HG02943 (cell line): ENCODE measurements at regions not wholly inside any gene's neighbourhood (a gene's known extent, or its start where the extent isn't known, plus 50 kb on each side); places are given as distances from the start of the nearest gene placed in this dataset.
"Not testable (repeated sequence)": the region's sequence is repeated elsewhere in the genome, so short reads cannot be mapped to it uniquely, and the experiment has no call there.

ENCODE experiments used
- ATAC-seq: cut with Tn5 transposase; IDR thresholded peaks from one replicate; pipeline ENCODE4 v1.9.1; 2021; ENCODE audit warnings: mild to moderate bottlenecking, low read depth, moderate library complexity; ENCODE audit not compliant: unreplicated experiment

DNA sequence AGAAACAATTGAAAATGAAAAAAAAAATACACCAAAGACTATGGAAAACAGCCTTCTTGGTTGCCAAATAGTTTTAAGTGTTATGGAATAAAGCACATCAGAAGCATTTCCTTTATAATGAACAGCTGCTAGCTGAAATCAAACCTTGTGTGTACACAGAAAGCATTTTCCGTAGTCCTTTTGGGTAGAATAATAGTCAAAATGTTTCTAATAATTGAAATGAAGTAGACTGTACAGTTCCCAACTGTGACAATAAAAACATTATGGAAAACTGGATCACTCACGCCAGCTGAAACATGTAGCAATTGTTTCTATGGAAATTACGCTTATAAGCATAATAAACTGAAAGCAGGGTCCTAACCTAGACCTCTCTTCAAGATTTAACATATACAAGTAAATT lies 856.3 kb upstream of the B3GALT2 start:
- ATAC-seq: no peak

DNA sequence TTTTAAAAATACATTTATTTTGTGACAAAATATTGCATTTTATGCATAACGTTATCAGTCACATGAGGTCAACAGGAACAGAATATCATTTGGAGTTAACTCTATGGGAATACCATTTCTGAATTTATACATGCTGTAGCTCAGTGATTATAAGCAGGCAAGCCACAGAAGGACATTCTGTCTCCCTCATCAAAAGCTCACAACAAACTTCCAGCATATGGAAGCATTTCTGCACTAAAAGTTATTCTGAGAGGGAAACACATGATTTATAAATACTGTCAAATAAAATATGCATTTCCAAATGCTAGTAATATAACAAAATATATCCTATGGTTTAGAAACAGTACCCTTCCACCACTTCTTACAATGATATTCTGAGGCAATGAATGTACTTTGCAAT lies 854.1 kb upstream of the B3GALT2 start:
- no peak for ATAC-seq

DNA sequence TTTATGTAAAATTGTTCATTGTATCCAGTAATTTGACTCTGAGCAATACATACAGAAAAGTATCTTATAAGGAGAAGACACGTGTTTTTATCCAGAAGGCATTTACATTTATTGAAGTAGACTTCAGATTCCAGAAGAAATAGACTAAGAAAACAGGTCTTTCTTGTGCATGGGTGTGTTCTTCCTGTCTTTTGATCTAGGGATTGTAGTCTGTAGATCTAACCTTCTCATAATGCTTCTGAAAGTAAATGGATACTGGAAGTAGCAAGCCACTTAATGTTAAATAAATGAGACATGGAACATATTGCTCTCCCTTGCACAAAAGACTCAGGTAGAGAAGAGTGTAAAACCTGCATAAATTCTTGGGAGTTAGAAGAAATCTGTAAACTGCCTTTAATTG lies 853.2 kb upstream of the B3GALT2 start:
- ATAC-seq: no peak

DNA sequence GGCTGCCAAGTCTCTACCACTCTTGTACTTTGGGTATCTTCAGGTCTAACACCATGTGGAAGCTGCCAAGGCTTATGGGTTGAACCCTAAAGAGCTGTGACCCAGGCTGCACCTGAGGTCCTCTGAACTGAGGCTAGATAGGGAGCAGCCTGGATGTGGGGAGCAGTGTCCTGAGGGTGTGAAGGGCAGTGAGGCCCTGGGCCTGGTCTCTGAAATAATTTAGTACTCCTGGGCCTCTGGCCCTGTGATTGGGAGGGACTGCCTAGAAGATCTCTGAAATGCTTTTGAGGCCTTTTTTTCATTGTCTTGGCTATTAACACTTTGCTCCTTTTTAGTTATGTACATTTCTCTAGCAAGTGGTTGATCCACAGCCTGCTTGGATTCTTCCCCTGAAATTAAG lies 847.2 kb upstream of the B3GALT2 start:
- no peak for ATAC-seq

DNA sequence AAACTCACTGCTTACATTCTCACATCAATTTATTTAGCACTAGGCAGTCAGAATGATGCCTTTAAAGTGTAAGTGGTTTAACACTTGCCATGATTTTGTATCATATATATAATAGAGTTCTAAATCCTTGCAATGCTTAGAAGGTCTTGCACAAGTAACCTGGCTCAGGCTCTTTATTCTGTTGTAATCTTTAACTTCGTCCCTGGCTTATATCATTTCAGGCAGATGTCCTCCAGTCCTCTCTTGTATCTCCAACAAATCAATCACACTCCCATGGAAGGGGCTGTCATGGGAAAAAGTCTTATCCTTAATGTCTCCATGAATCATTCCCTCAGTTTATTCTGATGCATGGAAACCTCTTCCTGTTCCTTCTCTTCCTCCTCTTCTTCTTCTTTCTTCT lies 841.6 kb upstream of the B3GALT2 start:
- no peak for ATAC-seq

DNA sequence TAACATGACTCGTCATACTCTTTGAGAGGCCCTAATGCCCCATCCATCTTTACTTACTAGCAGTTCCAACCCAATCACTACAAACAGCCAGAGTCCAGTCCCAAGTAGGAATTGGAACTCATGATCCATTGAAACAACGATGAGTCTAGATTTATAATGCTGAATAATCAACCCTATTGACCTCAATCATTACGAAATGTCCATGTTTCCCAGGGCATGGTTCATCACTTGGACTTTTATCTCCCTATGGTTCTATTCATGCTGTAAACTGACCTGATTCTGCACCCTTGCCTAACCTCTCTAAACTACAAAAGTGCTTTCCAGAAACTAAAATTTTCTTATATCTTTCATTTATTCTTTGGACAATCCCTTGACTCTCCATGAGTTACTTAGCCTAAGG lies 840.0 kb upstream of the B3GALT2 start:
- ATAC-seq: no peak

DNA sequence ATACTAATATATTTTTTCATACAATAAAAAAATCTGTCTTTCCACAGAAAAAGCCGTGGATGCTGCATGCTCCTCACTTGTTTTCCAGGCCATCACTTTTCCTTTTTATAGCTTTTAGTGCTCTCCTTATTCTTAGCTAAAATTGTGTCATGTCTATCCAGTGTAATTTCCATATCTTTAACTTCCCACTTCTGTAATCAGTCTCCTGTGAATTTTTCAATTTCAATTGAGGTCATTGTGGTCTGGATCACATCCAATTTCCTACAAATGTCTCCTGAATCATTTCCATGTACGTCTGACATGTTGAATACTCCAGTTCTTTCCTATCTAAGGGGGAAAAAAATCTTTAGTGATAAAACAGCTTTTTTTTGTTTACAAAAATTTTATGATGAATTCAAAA lies 838.2 kb upstream of the B3GALT2 start:
- no peak for ATAC-seq

DNA sequence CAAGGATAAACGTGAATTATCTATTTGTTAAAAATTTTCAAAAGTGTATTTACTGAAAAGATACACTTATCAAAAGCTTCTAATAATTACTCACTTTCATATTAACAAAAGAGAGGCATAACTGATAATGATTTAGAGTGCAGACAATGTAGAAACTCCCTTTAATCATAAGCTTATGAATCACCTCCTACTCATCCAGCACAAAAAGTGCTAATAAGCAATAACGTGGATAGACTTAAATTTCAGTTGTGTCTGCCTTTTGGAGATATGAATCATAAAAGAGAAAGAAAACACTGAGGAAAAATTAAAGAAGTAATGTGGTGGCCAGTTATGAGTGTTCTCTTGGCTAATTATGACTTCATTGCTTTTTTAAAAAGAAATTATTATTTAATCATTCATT lies 827.6 kb upstream of the B3GALT2 start:
- ATAC-seq: no peak

DNA sequence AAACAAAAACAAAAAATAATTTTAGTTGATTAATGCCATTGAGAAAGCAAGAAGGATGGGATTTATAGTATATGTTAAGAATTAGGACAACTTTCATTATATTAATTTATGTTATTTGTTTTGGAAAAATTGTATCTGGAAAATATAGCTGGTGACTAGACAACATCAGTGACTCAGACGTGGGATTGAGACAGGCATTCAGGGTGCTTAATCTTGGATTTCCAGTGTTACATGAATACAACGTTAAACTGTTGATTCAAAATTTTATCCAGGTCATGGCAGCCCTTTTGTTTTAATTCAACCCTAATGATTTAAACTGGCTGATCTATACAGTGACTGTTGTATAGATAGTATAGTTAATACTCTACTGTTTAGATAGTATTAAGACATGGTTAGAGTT lies 827.1 kb upstream of the B3GALT2 start:
- no peak for ATAC-seq

DNA sequence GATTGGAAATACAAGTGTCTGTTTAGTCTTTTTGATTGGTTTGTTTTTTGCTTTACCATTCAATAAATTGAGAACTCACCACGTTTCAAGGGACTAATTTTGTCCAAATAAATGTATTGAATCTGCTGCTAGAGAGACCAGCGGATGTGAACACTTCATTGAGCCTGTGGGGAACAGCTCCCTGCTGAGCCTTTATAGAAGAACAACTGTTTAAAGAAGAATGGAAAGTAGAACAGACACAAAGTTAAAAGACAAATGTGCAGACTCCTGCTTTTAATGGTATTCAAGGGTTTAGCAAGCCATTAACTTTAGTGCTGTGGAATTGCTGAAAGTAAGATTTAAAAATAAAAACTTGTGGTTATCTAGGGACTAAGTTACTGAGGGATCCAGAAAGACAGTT lies 817.7 kb upstream of the B3GALT2 start:
- no peak for ATAC-seq

DNA sequence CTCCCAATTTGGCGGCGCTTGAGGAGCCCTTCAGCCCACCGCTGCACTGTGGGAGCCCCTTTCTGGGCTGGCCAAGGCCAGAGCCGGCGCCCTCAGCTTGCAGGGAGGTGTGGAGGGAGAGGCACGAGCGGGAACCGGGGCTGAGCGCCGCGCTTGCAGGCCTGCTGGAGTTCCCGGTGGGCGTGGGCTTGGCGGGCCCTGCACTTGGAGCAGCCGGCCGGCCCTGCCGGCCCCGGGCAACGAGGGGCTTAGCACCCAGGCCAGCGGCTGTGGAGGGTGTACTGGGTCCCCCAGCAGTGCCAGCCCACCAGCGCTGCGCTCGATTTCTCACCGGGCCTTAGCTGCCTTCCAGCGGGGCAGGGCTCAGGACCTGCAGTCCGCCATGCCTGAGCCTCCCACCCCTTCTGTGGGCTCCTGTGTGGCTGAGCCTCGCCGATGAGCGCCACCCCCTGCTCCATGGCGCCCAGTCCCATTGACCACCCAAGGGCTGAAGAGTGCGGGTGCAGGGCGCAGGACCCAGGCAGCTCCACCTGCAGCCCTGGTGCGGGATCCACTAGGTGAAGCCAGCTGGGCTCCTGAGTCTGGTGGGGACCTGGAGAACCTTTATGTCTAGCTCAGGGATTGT lies 815.4 kb upstream of the B3GALT2 start:
- ATAC-seq: not testable (repeated sequence)

DNA sequence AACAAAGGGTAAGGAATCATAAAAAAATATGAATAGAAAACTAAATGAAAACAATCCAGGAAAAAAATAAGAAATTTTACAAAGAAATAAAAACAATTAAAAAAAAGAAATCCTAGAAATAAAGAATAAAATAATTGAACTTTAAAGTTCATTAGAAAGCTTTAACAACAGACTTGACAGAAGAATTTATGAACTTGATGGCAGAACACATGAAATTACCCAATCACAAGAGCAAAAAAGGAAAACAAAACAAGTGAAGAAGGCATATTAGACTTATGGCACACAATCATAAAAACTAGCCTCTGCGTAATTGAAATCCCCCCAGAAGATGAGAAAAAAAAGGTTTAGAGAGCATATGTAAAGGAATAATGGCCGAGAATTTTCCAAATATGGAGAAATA lies 802.5 kb upstream of the B3GALT2 start:
- ATAC-seq: no peak

DNA sequence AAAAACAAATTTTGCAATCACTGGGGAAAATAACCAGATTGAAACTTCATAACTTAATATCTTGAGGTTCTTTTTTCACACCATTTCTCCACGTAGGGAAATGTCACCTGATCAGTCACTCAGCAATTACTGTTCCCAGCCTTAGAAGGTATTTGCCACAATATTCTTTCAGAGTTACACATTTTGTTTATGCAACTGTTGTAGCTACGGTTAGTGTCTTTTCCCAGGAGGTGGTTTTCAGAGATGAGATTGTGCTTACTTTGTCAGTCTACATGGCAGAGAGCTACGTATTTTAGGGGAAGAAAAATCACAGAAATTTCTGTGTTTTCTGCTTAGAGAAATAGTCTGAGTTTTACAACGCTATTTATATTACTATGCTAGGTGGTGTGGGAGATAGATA lies 792.8 kb upstream of the B3GALT2 start:
- no peak for ATAC-seq

DNA sequence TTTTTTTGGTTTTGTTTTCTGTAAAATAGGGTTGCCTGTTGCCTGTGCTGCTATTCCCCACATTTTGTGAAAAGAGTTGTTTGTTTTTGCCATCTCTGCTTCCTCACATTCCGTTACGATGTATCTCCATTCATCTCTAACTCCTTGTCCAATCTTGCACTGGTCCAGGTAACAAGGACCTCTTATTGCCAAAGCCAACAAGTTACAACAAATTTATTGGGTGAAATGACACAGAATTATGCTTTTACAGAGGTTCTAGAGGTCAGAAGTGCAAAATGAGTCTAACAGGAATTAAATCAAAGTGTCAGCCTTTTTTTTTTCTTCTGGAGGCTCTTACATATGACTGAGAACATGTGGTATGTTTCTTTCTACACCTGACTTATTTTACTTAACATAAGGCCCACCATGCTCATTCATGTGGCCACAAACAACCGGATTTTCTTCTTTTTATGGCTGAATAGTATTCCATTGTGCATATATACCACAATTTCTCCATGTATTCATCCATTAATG lies 787.9 kb upstream of the B3GALT2 start:
- ATAC-seq: no peak

DNA sequence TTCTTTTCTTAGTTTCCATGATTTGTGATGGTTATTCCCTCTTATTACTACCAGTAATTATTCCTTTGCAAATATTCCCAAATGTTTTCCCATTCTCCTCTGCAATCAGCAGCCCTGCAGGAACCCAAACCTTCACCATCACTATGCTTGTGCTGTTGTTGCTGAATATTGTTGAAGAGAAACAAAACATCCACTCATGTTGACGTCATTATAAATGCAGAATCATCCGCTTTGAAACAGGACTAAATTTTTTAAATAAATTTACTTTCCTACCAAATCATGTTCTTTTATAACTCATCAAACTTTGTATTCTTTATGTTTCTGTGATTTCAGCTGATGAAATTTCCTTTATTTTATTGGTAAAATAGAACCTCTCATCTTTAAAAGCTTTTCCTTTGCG lies 787.0 kb upstream of the B3GALT2 start:
- ATAC-seq: no peak

DNA sequence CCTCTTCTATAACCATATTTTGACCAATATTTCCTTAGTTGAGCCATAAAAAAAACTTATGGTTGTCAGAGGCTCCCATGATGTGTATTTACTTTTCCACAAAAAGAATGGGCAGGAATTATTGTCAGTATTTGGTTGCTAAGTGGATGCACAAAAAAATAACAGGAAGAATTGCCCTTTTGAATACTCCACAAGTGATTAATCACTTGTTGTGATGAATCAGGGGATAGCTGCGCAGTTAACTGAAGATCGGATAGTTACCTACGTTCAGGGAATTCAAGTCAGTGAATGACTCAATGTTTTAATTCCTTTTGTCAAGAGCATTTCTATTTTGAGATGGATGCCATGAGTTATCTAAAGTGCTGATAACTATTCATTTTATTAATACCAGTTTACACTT lies 785.2 kb upstream of the B3GALT2 start:
- ATAC-seq: no peak

DNA sequence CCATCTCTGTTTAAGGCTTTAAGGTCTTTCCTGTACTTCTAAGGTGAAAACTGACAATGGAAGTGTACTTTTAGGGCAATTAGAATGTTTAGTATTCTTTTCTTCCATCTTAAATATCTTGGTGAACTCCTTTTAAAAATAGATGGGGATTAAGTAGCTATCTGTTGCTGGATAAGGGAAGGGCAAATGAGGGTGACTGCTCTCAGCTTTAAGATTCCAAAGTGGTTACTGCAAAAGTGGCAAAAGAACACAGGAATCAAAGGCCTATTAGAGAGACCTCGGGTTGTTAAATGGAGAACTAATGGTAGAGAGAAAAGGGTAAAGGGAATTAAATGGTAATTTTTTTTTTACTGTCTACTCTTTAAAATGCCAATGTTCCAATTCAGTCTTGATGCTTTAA lies 774.1 kb upstream of the B3GALT2 start:
- no peak for ATAC-seq

DNA sequence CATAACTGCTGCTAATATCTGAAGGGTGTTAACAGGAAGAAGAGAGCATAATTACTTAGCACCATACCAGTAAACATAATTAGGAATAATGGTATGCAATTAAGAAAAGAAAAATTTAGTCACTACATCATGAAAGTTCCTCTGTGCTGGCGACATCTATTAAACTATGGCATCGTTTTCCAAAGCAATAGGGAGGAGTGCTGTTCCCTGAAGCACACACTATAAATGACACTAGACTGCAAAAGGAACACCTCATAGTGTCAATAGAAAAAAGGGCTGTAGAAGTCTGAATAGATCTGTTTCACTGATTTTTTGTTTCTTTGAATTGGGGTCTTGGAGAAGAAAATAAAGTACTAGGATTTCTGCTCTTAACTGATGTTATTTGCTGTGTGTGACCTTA lies 773.6 kb upstream of the B3GALT2 start:
- ATAC-seq: no peak

DNA sequence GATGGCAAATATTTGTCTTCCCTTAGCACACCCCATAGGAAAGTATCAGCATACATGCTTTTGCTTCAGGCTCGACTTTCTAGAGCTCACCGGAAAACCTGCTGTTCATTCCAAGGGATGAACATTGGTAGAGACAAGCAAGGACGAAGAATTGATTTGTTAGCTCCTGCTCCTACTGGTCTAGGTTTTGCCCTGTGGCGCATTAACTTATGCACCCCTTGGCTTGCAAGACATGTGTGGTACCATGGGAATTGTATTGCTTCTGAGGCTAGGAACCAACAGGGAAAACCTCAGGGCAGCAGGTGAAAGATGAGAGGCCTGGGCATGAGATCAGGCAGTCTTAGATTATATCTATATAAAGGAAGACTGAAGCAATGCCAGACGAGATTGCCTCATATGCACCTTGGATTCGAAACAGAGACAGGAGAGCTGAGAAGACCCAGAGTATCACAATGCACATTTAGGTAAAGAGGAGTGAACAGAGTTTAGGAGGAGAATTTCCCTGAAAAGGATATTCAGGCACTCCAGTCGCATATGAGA lies 771.2 kb upstream of the B3GALT2 start:
- no peak for ATAC-seq

DNA sequence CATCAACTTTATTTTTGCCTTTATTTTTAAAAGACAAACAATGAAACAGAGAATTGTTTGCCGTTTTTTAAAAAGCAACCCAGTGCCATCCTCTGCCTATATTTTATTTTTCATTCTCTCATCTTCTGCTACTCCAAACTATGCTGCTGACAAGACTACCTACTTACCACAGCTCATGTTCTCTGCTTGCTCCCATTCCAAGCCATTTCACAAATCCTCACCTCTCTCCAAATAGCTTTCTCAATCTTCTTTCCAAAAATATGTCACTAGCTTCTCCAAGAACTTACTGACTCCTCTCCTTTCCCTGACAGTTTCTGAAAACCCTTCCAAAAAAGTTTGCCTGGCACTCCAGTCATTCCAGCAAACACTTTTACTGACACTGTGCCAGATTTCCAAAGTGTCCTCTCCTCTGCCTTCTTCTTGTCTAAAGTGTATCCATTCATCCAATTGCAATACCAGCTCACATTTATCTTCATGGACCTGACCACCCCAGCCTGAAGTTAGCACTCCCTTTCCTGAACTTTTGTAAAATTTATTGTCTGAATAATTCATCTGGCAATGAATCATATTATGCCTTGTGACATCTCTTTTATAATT lies 766.5 kb upstream of the B3GALT2 start:
- no peak for ATAC-seq

DNA sequence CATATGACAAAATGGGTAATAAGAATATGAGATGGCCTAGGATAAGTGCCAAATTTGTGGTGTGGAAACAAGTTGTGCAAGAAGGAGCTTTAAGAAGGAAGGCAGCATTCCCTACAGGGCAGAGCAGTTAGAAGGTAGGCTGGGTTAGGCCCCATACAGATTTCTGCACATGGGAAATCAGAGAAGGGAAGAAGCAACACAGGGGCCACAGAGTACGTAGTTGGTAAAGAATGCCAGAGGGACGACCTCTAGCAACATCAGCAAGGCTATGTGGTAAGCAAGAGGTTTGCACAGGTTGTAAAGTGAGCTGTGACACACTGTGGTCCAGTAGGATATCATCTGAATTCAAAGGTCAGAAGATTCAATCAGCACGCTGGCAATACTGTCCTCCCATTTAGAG lies 765.6 kb upstream of the B3GALT2 start:
- ATAC-seq: no peak

DNA sequence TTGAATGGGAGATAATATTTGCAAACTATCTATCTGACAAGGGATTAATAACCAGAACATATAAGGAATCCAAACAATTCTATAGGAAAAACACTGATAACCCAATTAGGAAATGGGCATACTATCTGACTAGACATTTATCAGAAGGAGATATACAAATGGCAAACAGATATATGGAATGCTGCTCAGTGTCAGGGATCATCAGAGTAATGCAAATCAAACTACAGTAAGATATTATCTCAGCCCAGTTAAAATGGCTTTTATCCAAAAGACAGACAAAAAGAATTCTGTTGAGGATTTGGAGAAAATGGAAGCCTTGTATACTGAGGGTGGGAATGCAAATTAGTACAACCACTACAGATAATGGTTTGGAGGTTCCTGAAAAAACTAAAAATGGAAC lies 758.0 kb upstream of the B3GALT2 start:
- ATAC-seq: no peak
